HK-2 (cell line): ENCODE measurements at regions not wholly inside any gene's neighbourhood (a gene's known extent, or its start where the extent isn't known, plus 50 kb on each side); places are given as distances from the start of the nearest gene placed in this dataset.
"Not testable (repeated sequence)": the region's sequence is repeated elsewhere in the genome, so short reads cannot be mapped to it uniquely, and the experiment has no call there.

Experiments used
- DNase-seq: peaks from one replicate; pipeline ENCODE4 v3.0.0-alpha.2; 2018; ENCODE audit not compliant: unreplicated experiment

DNA sequence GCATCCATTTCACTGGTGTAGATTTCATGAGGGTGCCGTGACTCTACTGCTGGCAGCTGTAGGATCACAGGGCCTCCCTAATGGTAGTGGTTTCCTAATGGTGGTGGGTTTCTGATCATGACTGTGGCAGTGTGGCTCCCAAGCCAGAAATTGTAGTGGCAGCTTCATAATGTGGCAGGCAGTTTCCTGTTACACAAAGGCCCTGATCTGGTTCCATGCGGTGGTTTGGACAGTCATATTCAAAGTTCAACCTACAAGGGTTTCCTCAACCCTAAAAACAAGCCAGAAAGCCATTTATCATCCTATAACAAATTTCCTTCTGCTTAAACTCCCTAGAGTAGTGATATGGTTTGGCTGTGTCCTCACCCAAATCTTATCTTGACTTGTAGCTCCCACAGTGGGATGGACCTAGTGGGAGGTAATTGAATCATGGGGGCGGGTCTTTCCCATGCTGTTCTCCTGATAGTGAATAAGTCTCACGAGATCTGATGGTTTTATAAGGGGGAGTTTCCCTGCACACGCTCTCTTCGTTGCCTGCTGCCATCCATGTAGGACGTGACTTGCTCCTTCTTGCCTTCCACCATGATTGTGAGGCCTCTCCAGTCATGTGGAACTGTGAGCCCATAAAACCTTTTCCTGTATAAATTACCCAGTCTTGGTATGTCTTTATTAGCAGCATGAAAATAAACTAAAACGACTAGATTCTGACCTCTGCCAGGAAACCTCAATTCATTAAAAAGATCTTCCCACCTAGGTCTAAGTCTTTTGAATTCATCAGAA, 257.1 kb downstream of the EFCAB11 start:
- DNase-seq: no peak

DNA sequence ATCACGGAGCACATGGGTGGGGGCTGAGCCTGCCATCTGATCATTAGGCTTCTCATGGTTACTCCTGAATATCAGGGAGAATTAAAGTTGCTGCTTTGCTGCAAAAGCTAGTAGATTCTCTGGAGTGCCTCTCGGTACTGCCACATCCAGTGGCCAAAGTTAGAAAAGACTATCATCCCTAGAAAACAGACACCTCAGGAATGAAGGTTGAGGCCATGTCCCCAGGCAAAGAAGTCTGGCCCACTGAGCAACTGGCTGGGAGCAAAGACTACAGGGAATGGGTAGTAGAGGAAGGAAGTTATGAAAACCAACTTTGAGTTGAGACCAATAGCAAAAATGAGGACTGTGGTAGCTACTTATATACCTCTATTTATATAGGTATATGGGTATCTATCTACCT, 258.7 kb downstream of the EFCAB11 start:
- DNase-seq: no peak

DNA sequence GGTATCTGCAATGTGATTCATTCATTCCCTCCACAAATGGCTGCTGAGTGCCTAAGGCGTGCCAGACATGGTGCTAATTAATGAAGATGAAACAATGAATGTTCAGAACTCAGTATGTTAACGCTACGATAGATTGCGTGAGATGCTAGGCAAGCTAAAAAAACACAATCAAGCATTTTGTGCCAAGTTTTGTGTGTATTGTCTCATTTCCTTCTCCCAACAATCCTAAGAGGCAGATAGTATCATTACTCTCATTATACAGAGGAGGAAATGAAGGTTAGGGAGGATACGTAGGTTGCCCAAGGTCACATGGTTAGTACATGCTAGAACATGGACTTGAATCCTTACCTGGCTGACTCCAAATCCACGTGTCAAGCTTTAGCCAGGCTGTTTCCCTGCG, 264.4 kb downstream of the EFCAB11 start:
- DNase-seq: no peak

DNA sequence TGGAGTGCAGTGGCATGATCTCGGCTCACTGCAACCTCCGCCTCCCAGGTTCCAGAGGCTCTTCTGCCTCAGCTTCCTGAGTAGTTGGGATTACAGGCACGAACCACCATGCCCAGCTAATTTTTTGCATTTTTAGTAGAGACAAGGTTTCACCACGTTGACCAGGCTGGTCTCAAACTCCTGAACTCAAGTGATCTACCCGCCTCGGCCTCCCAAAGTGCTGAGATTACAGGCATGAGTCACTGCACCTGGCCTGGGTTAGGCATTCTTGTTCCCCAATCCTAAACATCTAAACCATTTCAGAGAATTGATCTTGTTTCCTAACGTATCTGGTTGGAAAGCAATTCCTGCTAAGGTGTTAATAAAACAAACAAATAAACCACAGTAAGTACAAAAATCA, 264.8 kb downstream of the EFCAB11 start:
- DNase-seq: not testable (repeated sequence)

DNA sequence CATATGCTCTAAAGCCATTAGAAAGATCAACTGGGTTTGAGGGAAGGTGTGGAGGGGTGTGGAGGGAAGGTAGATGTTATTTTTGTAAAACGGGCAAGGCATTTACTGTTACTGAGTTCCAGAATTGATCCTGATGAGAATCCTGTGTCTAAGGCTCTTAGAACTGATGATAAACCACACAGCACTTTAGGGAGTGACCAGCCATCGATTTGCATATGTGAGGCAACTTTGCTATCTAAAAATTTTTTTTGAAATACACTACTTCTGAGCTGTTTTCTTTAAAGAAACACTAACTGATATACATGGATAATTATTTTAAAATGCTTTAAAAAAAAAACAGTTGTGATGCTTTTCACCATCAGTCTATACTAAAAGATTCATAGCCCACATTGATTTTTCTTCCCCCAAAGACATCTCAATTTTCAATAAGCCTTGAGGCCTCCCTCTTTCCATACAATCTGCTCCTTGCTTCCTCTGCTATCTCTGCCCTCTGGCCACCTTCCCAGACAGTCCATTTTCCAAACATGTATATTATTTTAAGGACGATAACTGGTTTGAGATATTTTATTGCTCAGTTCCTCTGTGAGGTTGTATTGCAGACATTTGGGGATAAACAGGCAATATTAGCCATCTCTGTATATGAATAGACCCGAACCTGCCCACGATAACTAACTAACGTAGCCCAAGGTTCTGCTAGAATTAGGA, 265.9 kb downstream of the EFCAB11 start:
- DNase-seq: no peak

DNA sequence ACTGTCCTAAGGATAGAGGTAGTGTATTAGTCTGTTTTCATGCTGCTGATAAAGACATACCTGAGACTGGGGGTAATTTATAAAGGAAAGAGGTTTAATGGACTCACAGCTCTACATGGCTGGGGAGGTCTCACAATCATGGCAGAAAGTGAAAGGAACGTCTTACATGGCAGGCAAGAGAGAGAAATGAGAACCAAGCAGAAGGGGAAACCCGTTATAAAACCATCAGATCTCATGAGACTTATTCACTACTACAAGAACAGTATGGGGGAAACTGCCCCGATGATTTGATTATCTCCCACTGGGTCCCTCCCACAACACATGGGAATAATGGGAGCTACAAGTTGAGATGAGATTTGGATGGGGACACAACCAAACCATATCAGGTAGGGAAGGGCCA, 267.4 kb downstream of the EFCAB11 start:
- DNase-seq: not testable (repeated sequence)

DNA sequence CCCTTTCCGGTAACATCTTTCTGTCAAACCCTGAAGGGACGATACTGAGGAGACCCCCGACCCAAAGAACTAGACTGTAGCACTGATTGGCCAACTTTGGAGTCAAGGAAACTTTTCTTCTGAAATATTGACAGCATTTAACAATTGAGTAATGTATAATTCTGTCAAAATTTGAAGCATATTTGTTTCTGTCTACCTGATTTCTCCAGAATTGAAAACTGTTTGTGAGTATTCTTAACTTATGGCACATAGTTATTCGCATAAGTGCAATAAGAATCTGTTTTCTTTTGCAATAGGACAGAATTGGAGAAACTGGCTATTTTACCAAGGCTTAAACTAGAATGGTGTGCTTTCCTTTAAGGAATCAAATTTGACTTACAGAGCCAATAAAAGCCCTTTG, 267.1 kb upstream of the FOXN3 start:
- no peak for DNase-seq

DNA sequence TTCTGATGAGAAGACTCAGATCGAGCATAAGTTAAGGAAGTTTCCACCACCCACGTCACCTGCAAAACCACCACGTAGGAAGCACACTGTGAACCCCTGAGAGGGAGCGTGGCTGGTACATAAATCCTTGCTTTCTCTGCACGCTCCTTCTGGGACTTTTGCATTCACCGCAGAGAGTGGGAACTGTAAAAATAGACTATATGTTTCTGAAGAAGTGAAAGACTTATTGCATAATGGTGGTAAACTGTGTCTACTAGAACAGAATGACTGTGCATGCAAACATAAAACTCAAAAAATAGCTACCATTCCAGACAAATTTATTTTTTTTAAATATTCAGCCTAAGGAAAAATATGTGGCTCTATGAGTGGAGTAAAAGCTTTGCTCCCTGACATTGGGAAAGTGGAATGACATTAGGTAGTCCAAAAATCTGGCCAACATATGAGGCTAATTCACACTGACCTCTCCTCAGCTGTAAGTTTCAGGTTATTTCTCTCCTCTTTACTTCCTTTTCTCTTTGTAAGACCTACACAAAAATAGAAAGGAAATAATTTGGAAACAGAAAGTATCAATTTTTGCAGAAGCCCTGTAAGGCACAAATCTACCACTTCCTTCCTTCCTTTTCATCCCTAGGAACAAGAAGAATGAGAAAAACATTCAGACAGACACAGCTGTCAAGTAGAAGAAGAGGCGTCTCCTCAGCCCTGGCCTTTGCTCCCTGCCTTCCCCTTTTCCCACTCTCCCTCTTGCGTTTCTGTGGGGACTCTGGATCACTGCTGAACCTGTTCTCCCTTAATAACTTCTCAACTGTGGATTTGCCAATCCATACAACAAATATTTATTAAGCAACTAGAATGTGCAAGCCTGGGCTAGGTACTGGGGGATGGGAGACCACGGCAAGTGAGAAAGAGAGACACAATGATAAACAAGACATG, 264.3 kb upstream of the FOXN3 start:
- no peak for DNase-seq

DNA sequence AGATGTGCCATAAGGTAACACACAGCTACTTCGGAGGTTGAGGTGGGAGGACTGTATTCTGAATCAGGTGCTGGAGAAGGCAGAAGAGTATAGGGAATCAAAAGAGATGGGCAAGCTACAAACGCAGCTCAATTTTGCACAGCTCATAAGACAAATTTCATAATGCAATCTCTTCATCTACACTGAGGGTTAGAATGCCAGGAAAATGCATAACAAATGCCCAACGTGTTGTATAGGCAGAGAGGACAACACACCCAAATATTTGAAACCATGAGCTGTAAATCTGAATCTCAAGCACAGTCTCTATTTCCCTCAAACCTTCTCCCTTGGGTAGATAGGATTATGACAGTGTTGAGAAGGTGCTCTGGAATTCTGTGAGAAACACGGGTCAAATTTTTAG, 263.1 kb upstream of the FOXN3 start:
- DNase-seq: no peak

DNA sequence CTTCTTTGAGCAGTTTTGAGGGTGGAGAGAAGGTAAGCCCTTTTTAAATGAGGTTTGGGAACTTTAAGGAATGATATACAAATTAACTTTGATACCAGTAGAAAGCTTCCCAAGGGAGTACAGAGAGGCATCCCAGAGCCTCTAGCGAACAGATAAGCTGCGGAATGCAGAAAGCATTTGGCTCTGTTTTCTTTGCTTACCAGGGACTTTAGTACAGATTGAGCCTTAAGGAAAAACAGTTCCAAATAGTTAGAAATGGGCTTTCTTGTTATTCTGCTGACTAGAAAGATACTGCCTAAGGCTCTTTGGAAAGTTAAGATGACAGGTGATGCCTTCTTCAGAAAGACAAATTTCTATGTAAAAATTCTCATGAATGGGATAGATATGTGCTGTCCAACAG, 261.7 kb upstream of the FOXN3 start:
- no peak for DNase-seq

DNA sequence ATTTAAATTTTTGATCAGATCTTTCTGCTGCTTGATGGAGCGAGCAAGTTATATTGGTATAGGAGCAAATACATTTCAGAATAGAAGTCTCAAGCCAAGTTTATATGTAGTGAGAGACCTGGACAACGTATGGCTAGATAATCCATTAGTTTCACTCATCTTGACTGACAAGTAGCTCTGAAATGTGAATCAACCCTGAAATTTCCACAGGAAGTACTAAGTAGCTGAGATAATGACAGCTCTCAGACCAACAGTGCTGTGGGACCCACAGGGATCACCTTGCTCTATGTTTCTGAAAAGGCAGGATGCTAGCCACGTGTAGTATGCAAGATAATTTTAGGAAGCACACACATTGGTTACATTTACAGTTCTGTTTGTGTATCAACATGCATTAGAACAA, 258.6 kb upstream of the FOXN3 start:
- no peak for DNase-seq

DNA sequence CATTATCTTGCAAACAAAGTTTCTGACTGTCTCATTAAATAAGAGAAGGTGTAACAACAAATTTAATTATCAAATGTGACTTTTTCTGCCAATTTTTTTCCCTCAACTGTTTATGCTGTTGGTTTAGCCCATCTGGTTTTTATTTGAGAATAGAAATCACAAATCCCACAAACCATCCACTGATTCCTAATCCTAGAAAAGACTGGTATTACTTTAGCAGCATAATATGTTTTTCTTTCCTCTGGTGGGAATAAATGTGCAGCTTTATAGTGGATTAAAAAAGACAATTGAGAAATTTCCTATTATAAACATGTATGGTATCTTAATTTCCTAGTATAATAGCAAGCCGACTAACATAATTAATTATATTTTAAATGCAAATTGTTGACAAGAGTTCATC, 257.9 kb upstream of the FOXN3 start:
- DNase-seq: no peak

DNA sequence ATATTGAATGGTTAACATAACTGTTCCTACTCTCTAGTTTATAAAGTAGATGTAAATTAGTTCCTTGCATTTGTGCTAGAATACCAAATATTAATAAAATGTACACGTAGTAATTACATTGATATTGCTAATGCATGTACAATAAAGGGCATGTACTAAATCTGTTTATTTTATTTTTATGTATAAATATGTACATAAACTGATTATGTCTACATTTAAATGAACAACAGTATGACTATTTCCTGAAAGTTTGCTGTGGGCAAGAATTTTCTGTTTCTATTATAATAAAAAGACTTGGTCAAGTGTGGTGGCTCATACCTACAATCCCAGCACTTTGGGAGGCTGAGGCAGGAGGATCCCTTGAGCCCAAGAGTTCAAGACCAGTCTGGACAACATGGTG, 257.2 kb upstream of the FOXN3 start:
- no peak for DNase-seq

DNA sequence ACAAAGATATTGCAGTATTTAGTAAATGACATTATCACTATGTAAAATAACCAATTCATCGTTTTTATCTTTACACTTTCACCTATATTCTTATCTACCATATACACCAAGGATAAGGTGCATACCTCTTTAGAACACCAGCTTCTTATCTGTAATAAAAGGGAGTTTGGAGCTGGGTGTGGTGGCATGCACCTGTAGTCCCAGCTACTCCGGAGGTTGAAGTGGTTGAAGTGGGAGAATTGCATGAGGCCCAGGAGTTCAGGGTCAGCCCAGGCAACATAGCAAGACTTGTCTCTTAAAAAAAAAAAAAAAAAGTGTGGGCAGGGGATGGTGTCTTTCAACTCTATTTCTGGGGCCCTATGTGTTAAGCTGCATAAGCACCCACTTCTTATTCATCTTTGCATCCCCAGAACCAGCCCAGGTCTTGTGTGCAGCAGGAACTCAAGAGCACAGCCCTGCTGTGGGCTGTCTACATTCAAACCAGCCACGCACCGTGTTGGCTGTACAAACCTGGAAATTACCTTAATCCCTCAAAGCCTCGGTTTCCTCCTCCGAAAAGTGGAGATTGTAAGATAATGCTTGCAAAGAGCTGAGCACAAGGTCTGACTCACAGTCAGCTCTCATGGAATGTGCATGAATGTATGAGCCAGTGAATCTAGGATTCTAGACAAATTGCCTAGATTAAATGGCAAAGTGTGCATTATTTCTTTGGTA, 256.6 kb upstream of the FOXN3 start:
- no peak for DNase-seq

DNA sequence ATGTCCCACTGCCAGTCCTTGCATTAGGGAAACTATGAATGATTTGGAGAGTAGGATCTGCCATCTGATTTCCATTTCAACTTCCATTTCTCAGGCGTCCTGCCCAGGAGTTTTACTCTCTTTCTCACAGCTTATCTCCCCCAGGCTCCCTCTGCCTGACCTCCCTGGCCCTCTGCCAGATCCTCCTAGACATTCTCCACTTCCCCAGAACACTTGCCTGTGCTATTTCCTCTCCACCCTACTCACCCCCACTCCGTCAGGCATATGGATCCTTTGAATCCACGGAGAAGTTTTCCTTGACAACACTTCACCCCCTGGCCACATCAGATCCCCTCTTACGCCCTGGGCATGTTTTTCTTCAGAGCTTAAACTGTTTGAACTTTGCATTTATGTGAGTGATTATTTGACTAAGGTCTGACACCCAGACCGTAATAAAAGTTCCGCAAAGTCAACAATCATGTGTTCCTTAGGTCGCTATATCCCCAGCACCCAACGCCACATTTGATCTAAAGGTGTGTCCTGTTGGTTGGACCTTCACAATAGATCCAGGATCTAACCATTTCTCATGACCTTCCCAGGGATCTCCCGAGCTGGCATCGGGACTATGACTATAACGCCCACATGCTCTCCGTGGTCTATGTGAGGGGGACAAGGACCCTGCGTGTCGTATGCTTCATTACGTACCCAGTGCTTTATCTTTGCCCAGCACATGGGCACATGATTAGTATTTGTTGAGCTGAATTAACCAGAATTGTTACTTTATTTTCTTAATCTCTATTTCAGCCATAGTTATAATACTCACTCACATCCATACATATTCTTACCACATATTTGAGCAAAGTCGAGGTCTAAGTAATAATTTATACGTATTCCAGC, 255.8 kb upstream of the FOXN3 start:
- no peak for DNase-seq

DNA sequence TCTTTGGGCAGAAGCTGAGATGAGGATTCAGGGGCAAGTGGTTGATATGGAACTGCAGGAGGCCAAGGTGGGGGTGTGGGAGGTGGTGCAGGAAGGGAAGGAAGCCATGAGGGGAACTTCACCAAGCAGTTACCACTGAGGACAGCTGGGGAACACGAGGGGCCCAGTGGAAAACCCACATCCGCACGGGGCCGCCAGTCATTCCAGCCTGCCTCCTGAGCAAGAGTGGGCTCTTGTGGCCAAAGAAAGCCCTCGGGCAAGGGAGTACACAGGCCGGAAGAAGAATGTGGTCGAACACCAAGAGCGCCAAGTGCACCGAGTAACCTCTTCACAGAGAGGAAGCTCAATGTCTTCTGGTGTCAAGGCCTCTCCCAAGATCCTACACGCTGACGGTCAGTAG, 252.2 kb upstream of the FOXN3 start:
- no peak for DNase-seq

DNA sequence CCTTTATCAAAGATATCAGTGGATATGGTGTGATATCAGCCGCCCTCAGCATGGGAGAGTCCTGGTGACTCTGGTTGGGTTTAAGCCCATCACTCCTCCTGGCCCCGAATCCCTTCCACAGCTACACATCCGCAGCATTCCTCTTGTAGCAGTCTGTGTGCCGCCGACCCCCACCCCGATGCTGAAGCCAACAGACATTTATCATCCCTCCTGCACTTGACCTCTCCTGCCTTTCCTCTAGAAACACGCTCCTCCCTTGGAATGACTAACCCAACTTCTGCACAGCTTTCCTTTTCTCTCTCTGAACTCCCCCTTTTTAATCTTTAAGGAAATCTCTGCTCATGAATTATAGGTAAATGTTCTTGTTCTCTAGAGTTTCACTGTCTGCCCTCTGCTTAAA, 250.9 kb upstream of the FOXN3 start:
- DNase-seq: no peak

DNA sequence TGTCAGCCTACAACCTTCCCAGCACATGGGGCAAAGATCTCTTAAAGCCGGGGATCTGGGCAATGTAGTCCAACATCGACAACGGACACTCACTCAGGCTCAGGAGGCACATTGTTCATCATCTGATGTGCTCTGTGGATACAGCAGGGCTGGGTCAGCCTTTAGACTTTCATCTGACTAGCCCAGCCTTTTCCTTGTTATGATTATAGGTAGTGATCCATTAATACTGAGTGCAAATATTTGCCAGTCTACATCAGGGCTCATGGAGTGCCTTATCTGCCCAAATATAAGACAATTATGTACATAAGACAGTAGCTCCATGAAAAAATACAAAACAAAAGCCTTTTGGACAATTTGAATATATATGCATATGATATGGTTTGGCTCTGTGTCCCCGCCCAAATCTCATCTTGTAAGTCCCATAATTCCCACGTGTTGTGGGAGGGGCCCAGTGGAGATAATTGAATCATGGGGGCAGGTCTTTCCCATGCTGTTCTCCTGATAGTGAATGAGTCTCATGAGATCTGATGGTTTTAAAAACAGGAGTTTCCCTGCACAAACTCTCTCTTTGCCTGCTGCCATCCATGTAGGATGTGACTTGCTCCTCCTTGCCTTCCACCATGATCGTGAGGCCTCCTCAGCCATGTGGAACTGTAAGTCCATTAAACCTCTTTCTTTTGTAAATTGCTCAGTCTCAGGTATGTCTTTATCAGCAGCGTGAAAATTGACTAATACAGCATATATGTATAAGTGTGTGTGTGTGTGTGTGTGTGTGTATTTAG, 248.5 kb upstream of the FOXN3 start:
- DNase-seq: not testable (repeated sequence)

DNA sequence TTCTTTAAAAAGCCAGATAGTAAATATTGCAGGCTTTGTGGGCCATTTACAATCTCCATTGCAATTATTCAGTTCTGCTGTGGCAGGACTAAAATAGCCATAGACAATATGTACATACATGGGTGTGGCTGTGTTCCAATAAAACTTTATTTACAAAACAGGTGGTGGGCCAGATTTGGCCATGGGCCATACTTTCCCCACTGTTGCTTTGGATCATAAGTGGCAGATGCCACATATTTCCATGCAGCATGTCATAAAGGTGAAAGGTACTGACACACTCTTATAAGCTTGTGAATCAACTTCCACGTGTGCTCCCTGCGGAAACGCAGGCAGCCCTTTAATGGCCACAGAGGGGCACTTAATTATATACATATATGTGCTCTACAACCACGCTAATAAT, 244.4 kb upstream of the FOXN3 start:
- DNase-seq: no peak

DNA sequence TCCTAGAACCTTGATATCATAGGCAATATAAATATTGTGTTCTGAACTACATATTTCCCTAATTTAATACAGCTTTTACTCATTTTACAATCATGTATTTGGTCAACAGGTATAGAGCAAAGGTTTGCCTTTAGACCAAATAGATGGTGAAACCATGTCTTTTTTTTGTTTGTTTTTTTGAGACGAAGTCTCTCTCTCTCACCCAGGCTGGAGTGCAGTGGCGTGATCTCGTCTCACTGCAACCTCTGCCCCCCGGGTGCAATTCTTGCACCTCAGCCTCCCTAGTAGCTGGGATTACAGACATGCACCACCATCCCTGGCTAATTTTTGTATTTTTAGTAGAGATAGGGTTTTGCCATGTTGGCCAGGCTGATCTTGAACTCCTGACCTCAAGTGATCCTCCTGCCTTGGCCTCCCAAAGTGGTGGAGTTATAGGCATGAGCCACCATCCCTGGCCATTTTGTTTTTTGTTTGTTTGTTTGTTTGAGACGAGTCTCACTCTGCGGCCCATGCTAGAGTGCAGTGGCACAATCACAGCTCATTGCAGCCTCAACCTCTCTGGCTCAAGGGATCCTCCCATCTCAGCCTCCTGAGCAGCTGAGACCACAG, 243.7 kb upstream of the FOXN3 start:
- not testable (repeated sequence) for DNase-seq
